ENCODE measurements at regions not wholly inside any gene's neighbourhood (a gene's known extent, or its start where the extent isn't known, plus 50 kb on each side); places are given as distances from the start of the nearest gene placed in this dataset.

GRCh38 chr6:100988391-100988984 is 107.4 kb upstream of the ASCC3 start:
- Histone ChIP-seq H3K4me1 (ENCODE audit: control insufficient read depth in 1 of 2, insufficient read depth in 2 of 2, low read length in 2 of 2) (no peaks in the 10 kb centered on the region), H3K27ac (ENCODE audit: low read depth, low read length) (no peak overlapping the region), H3K4me2 (ENCODE audit: low read length) (no peak overlapping the region), H3K9ac (ENCODE audit: low read length) (no peak overlapping the region), H2AFZ (ENCODE audit: low read depth, low read length, poor library complexity, severe bottlenecking) (no peak overlapping the region), H4K20me1 (ENCODE audit: insufficient read depth) (no peaks in the 10 kb centered on the region), H3K4me3 (replicated peaks in 1 of 2; ENCODE audit: low read depth in 1 of 2, low read length in 2 of 2) (no peak overlapping the region), H3K9me2 (ENCODE audit: insufficient read depth) (no peaks in the 10 kb centered on the region), H3K9me3 (ENCODE audit: control insufficient read depth in 1 of 2, insufficient read depth in 1 of 2, low read depth in 1 of 2, low read length in 2 of 2) (no peaks in the 10 kb centered on the region), H3K79me2 (ENCODE audit: insufficient read depth, low read length) (no peaks in the 10 kb centered on the region), H3K27me3 (ENCODE audit: insufficient read depth, low read length) (no peaks in the 10 kb centered on the region), H3K36me3 (ENCODE audit: control insufficient read depth in 1 of 2, insufficient read depth in 2 of 2, low read length in 2 of 2) (no peaks in the 10 kb centered on the region)
- TF ChIP-seq JUND (IDR thresholded peaks at IDR 0.05): no peak
- TF ChIP-seq SP1 (IDR thresholded peaks at IDR 0.05; ENCODE audit: low read depth): no peak
- TF ChIP-seq SIN3A (IDR thresholded peaks at IDR 0.05; ENCODE audit: low read depth): no peak
- TF ChIP-seq POLR2AphosphoS5 (IDR thresholded peaks at IDR 0.05; ENCODE audit: low read depth, low read length): no peak
- no peak for TF ChIP-seq ZBTB33 (IDR thresholded peaks at IDR 0.05; ENCODE audit: extremely low read depth, insufficient replicate concordance, low read length)
- no peak for TF ChIP-seq EGR1 (IDR thresholded peaks at IDR 0.05; ENCODE audit: low read depth)
- no peak for TF ChIP-seq SRF (IDR thresholded peaks at IDR 0.05; ENCODE audit: low read depth)
- TF ChIP-seq ZNF274 (IDR thresholded peaks at IDR 0.05; ENCODE audit: low read depth, low read length): no peak
- TF ChIP-seq FOSL1 (IDR thresholded peaks at IDR 0.05; ENCODE audit: low read depth): no peak
- no peak for TF ChIP-seq CEBPB (IDR thresholded peaks at IDR 0.05; ENCODE audit: low read depth)
- no peak for TF ChIP-seq POLR2A (IDR thresholded peaks at IDR 0.05; ENCODE audit: borderline replicate concordance, extremely low read depth, insufficient read depth, insufficient read length)
- TF ChIP-seq EZH2phosphoT487 (IDR thresholded peaks at IDR 0.05; ENCODE audit: borderline replicate concordance): no peak
- no peak for TF ChIP-seq MAX (IDR thresholded peaks at IDR 0.05)
- no peak for TF ChIP-seq ZFX (IDR thresholded peaks at IDR 0.05)
- no peak for TF ChIP-seq REST (IDR thresholded peaks at IDR 0.05; ENCODE audit: low read depth)
- no peak for TF ChIP-seq TCF7L2 (IDR thresholded peaks at IDR 0.05; ENCODE audit: borderline replicate concordance, extremely low read depth, insufficient read depth, insufficient read length)
- no peak for TF ChIP-seq CTCF (IDR thresholded peaks at IDR 0.05 in 2 of 3, conservative IDR thresholded peaks at IDR 0.05 in 1 of 3; ENCODE audit: borderline replicate concordance in 1 of 3, insufficient read depth in 1 of 3, low read depth in 2 of 3, low read length in 2 of 3)
- TF ChIP-seq RAD21 (IDR thresholded peaks at IDR 0.05; ENCODE audit: low read depth): no peak
- no peak for TF ChIP-seq ATF3 (IDR thresholded peaks at IDR 0.05)
- no peak for TF ChIP-seq CBX3 (IDR thresholded peaks at IDR 0.05; ENCODE audit: low read depth)
- intact Hi-C loops (cut with micrococcal nuclease): no loop called here
- ChIA-PET RAD21 (ENCODE audit: low non-redundant PET in 1 of 2, low total read pairs in 2 of 2, uncharacterized antibody in 2 of 2, unreplicated experiment in 2 of 2) (no interaction called here), CTCF (no interaction called here), POLR2A (interaction anchor here (1.1 kb wide), 1 partner anchor 12 kb away, joined by 3 read pairs; no protein-coding TSS in a partner anchor)
- DNase-seq (ENCODE audit: low read depth, low spot score): no peak
- ATAC-seq: no peak
- BruUV-seq (replicated peaks): no TSS peak

Data from HCT116 (cell line).